ENCODE measurements at regions not wholly inside any gene's neighbourhood (a gene's known extent, or its start where the extent isn't known, plus 50 kb on each side); places are given as distances from the start of the nearest gene placed in this dataset.

DNA sequence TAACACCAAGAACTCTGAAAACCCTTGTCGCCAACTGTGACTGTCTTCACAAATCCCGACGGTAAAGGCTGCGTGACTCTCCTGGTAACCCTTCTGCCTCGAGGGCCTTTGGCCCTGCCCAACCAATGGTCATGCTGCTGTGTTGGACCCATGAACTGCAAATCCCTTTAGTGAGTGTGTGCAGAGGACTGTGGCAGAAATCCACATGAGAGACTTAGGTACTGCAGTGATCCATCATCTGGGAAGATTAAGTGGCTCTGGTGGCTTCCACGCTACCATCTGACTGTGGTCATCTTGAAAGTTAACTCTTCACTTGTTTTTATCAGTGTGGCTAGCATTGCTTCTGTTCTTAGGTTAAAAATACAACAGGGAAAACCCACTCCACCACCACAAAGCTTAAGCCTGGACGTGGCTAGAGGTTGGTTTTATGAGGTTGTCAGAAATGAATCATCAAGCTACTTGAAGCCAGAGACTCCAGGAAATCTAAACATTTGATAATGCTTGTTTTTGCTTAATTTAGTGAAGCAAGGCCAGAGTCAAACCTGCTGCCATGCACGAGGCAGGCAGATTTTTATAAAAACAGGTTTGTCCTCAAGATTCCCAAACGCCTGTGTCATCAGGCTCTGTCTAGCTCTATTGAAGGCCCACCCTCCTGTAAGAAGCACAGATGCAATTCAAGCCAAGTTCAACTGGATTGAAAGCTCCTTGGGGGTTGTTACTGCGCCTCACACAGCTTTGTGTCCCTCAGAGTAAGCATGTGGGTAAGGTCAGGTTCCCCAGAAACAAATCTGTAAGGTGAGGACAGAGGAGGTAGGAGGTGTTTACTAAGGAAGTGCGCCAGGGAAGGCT, 52.7 kb upstream of the ERCC6L2 start:
- intact Hi-C loops (cut with DNase I): no loop called here
- DNase-seq (ENCODE audit: low spot score) (no peak), ATAC-seq (no peak)

DNA sequence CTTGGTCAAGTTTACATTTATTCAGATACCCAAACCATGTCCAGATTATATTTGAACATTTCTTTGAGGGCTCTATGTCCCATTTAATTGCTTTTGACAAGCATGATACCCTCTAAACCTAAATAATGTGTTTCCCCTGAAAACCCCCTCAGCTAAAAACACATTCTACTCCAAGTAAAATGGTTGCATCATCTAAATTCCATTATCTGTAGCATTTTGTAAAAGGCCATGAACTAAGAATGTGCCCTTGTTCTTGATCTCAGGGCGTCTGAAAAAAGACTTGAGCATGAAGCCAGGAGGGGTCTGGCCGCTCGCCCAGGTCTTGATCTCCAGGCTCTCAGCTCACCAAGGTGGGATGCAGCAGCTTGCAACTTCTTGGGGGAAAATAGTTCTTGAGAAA, 53.5 kb upstream of the ERCC6L2 start:
- ATAC-seq (peak; percentile 9), DNase-seq (ENCODE audit: low spot score) (no peak)
- intact Hi-C loops (cut with DNase I): no loop called here

DNA sequence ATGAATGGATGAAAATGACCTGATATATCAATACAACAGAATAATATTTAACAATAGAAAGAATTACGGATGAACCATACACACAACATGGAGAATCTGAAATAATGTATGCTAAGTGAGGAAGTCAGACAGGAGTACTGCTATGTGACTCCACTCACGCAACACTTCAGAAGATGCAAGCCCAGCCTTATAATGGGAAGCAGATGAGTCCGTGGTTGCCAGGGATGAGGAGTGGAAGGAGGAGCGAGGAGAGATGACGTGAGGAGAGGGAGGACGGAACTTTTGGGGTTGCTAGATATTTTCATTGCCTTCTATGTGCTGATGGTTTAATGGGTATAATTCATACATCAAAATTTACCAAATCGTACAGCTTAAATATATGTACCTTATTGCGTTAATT, 55.4 kb upstream of the ERCC6L2 start:
- ATAC-seq (no peak), DNase-seq (ENCODE audit: low spot score) (no peak)
- intact Hi-C loops (cut with DNase I): no loop called here

DNA sequence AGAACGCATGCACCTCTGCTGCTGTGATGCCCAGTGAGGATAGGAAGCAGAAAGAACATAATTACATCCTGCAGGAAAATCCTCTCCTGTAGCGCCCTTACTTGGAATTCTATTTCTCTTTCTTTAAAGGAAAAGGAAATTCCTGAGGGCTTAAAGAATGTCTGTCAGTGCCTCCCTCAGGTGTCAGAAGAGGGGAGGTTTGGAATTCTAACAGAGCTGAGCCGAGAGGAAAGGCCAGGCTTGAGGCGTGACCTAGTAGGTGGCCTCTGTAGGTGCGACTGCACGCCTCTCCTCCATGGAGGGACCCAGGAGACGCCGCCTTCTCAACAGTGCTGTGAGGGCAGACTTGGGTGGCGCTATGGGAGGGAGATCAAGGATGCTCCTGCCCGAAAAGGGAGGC, 55.9 kb upstream of the ERCC6L2 start:
- DNase-seq (ENCODE audit: low spot score): no peak
- no peak for ATAC-seq
- intact Hi-C loops (cut with DNase I): no loop called here

DNA sequence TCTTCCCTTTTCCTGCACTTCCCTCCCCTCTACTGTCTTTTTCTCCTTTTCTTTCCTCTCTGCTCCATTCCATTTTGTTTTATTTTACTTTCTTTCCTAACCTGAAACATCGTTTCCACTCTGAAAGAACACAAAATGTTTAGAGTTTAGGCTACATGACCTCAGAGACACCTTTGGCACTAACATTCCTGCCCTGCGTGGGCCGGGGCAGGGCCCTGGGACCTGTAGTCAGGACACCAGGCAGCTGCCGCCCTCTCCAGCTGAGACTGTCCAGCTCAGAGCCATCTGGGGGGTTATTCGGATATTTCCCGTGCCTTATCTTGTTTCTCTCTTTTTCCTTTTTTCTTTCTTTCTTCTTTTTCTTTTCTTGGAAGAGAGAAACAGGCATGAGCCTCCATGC, 58.3 kb upstream of the ERCC6L2 start:
- intact Hi-C loops (cut with DNase I): no loop called here
- DNase-seq (ENCODE audit: low spot score): no peak
- no peak for ATAC-seq

DNA sequence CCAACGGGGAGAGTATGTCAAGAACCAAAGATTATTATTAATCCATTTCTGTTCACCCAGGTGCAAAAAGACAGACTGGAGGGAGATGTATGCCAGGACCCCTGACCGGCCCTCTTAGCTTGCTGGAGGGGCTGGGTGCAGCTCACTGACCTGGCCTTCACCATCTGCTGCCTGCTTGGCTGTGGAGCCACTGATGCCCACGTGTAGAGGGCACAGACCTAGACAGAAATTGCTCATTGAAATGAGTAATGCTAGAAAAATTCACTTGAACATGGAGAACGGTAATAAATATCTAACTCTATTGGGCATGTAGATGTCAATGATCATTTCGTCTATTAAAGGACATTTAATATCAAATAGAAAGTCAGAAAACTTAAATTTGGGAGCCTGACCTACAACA, 58.8 kb upstream of the ERCC6L2 start:
- ATAC-seq (no peak), DNase-seq (ENCODE audit: low spot score) (no peak)
- intact Hi-C loops (cut with DNase I): no loop called here

DNA sequence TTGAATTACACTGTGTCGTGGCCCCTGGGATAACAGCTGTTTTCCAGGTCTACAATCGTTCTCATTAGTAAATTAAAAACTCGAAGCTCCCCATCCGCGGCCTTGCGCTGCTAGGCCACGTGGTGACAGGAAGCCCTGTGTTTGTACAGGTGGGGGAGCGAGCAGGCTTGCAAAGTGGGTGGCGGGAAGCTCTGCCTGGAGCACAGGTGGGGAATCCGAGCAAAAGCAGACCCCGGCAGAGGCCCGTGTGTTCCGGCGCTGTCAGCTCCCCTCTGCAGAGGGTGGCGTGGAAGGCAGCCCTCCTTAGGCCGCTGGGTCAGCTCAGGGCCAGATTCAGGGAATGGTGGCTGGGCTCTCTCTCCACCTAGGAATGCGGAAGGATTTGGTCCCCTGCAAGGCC, 59.5 kb upstream of the ERCC6L2 start:
- peak; percentile 77 for DNase-seq (ENCODE audit: low spot score)

DNA sequence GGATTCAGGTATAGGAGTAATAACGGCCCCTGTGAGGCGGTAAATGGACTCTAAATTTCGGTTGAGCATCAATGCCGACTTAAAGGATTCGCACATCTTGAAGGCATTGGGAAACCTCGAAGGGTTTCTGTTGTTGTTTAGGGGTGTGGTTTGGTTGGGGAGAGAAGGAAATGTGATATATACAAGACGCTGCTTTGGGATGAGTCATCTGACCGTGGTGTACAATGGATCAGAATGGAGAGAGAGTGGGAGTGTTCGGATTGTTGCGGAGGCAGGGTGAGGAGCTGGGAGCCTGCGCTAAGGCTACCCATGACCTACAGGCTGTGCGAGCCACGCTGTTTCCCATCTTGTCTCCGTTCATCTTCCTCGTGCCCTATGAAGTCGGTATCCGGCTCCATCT, 60.4 kb upstream of the ERCC6L2 start:
- DNase-seq (ENCODE audit: low spot score): no peak
- intact Hi-C loops (cut with DNase I): no loop called here
- peak; percentile 82 for ATAC-seq

More for the DNA sequence above, 59.5 kb upstream of the ERCC6L2 start:
- intact Hi-C loops (cut with DNase I): no loop called here
- peak; percentile 87 for ATAC-seq

DNA sequence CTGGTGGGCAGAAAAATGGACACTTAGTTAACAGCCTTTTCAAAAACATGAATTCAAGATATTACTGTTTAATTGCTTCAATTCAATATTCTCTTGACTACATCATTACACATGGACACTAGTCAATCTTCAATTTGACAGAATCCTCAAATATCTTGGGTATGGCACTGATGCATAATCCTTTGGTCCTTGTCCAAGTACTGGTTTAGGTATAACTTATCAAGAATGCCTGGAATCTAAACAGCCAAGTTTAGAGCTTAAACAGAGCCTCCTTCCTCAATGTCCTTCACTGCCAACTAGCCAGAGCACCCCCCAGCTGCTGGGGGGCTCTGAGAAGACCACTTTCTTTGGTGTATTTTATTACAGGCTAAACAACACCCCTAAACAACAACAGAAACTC, 61.6 kb upstream of the ERCC6L2 start:
- intact Hi-C loops (cut with DNase I): no loop called here
- no peak for ATAC-seq

DNA sequence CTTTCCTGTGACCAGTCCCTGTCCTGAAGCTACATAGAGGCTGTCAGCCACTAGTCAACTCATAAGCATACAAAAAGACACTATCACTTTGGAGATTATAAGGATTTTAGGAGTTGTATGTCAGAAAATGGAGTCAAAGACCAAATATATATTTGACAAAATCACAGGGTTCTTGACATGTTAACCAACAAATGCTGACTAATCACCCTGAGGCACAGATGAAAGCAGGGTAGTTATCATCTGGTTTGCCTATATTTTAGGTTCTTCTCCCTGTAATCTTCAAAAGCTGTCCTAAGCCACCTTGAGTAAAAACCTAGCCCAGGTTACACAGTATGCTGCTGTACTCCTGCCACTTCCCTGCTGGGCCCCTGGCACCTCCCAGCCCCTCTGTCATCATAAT, 64.7 kb upstream of the ERCC6L2 start:
- ATAC-seq (no peak), DNase-seq (ENCODE audit: low spot score) (no peak)
- intact Hi-C loops (cut with DNase I): no loop called here

More for the DNA sequence above, 61.6 kb upstream of the ERCC6L2 start:
- DNase-seq (ENCODE audit: low spot score): no peak

DNA sequence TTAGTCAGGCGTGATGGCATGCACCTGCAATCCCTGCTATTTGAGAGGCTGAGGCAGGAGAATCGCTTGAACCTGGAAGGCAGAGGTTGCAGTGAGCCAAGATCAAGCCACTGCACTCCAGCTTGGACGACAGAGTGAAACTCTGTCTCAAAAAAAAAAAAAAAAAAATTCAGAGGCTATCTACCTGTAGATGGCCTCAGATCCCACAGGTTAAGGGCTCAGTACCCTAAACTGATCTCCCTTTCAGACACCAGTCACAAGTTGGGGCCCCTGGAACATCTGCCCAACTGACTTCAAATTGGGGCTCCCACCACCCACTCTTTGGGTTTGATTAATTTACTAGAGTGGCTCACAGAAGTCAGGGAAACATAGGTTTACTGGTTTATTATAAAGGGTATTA, 65.4 kb upstream of the ERCC6L2 start:
- intact Hi-C loops (cut with DNase I): no loop called here
- no peak for DNase-seq (ENCODE audit: low spot score)
- no peak for ATAC-seq

DNA sequence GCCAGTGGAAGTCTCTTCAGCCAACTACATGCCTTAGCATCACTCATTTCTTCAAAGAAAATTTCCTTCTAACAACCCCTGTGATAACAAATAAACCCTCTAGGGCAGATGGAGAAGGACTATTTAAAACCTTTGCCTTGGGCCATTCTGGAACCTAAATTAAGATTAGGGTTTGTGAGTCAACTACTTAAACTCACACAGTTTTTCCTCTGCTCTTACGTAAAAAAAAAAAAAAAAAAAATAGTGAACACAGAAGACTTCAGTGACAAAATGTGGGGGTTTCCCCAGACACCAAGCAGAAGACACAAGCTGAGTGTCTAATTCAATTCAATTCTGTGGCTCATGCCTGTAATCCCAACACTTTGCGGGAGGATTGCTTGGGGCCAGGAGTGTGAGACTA, 65.8 kb upstream of the ERCC6L2 start:
- intact Hi-C loops (cut with DNase I): no loop called here
- DNase-seq (ENCODE audit: low spot score) (no peak), ATAC-seq (no peak)

DNA sequence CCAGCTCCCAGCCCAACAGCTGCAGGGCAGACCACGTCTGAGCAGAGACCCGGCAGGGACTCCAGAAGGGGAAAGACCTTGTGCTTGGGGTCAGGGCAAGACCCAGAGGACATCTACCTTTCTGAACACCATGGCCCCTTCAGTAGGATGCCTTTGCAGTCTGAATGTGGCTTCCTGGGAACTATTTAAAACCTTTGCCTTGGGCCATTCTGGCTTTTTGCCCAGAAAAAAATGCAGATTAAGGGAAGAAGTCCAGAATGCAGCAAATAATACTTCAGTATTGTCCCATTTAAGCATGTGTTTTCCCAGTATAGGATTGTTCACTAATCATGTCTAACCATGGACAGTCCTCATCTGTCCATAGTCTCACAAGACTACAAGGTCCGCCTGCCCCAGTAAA, 67.5 kb upstream of the ERCC6L2 start:
- peak; percentile 14 for ATAC-seq
- DNase-seq (ENCODE audit: low spot score): no peak
- intact Hi-C loops (cut with DNase I): no loop called here

DNA sequence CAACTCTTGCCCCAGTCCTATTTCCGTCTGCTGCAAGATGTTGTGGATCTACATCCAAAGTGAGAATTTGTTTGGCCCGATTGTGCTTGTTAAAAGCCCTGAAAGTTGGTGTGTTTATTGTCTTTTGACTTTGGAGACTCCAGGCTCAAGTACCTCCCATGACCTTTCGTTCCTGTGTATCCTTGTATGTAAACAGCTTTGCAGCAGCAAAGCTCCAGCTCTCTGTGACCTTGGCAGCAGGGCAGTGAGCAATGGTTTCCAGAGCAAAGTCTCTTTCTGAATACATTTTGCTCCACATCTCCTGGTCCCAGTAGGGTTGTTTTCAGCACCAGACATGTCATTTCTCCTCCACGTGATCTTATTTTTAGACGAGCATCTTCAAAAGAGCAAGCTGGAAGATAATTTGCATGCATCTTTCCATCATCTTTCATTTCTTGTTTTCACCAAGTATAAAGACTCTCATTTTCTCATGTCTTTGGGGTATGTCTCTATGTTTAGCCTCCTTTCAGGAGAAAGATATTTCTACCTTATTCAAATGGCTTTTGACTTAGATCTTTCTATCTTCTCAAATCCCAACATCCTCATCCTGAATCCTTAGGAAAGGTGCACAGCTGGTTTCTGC, 68.1 kb upstream of the ERCC6L2 start:
- DNase-seq (ENCODE audit: low spot score): no peak

DNA sequence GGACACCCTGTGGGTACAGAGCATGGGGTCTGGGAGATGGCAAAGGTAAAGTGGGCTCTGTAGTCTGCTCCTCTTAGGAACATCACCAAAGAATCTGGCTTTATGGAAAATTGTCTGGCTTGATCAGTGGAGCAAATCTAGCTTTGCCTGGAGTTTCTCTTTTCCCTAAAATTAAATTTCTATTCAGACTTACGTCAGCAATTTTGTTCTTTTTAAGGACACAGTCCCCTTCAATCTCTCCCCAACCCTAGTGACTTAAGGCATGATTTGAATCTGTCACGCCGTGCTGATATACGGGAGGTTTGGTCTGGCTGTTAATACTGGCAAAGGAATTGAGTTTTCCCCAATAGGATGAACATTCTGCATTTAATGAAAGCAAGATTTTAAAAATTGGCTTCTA, 72.3 kb upstream of the ERCC6L2 start:
- ATAC-seq (no peak), DNase-seq (ENCODE audit: low spot score) (no peak)
- intact Hi-C loops (cut with DNase I): no loop called here

More for the DNA sequence above, 68.1 kb upstream of the ERCC6L2 start:
- intact Hi-C loops (cut with DNase I): no loop called here
- peak; percentile 96 for ATAC-seq

DNA sequence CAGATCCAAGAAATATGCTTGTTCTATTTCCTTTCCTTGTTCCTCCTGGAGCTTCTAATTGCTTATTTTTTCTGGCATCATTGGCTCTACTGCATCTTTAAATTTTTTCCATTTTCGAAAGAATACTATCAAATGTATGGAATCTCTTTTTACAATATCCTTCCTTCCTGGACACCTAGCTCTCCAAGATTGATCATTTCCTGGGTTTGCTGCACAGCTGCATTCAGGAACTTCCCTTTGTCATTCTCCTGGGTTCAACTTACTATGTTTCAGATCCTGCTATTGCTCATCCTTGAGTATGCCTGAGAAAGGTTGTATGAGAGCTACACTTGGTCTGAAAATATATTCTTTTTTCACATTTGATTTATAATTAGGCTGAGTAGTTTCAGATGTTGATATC, 73.7 kb upstream of the ERCC6L2 start:
- intact Hi-C loops (cut with DNase I): no loop called here
- DNase-seq (ENCODE audit: low spot score): no peak
- ATAC-seq: no peak

DNA sequence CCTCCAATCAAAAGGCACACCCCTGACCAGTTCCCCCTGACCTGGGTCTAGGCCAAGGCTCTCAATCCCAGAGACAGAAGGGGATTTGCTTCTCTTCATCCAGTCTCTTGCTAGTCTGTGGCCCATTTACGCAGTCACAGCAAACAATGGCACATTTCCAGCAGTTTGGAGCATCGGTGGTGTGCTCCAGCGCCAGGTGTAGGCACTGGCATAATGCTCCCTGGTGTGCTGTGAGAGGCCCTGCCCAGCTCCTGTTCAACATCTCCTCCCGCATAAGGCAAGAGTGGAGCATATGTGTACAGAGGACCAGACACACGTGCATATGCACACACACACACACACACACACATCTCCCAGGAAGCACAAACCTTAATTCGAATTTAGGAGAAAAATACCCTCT, 79.5 kb upstream of the ERCC6L2 start:
- no peak for ATAC-seq

DNA sequence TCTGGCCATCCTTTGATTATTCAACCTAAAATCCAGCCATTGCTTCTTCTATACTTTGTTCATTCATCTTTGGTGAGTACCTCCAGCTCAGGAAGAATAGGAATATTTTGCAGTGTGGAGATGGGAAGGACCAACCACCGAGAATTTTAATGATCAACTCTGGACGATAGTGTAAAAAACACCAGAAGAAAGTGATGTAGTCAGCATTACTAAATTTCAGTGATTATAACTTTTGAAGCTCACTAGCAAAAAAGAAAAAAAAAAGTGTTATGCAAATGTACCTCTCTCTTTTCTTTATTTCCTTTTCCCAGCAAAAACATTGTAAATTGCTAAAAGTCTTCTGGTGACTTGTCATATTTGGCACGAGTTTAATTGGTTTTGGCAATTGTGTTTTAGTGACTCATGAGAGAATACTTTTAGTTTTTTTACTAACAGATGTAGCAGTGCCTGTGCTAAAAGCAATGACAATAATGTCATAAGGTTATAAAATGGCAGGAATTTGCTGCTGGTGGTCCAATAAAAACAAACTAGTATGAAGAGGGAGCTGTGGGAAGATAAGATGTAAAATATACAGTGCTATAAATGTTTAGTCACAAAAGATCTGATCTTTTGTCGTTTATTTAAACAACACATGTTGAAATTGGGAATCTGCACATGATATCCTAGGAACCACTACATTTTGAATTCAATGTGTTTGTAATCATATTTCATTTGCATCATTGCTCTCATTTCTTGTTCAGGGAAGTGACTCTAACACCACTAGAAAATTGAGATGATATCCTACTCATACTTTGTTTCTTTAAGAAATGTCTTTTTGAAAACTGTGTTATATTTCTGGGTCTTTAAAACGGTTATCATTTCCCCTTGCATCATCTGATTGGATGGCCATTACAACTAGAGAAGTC, 81.3 kb upstream of the ERCC6L2 start:
- peak; percentile 92 for ATAC-seq
- DNase-seq (ENCODE audit: low spot score): no peak
- intact Hi-C loops (cut with DNase I): loop anchor here (1.0 kb wide), 1 partner anchor 25 kb away; no protein-coding TSS in a partner anchor

More for the DNA sequence above, 79.5 kb upstream of the ERCC6L2 start:
- DNase-seq (ENCODE audit: low spot score): no peak
- intact Hi-C loops (cut with DNase I): no loop called here

DNA sequence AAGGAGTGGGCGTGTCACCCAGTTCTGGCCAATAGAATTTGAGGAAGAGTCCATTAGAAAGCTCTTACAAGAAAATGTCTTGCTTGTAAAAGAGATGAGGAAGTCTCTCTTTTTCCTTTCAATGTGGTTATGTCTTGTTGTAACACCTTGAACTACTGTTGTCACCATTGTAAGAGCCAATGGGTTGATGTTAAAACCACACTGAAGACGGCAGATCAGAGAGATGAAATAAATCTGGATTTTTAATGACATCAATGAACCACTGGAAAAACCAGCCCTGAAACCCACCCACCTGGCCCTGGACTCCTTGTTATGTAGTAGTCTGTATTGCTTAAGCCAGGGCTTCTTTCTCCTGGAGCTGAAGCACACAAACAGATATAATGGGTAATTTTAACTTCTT, 83.8 kb upstream of the ERCC6L2 start:
- intact Hi-C loops (cut with DNase I): no loop called here
- no peak for DNase-seq (ENCODE audit: low spot score)
- ATAC-seq: no peak

DNA sequence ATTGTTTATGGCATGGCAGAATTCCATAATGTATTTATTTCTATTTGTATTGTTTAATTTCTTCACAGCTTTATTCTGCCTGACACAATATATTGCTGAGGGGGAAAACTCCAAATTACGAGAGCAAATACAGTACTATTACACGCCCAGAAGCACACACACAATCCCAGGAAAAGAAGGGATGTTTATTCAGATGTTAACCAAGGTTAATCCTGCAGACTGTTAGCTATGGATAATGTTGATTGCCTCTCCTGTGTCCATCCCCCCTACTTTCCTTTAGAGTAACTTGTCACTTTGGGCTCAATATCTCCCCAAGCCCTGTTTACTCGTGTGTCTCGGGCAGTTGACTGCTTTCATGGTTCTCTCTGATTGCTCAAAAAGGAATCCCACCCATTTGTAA, 84.2 kb upstream of the ERCC6L2 start:
- intact Hi-C loops (cut with DNase I): no loop called here
- ATAC-seq (no peak), DNase-seq (ENCODE audit: low spot score) (no peak)
